Stimulated activated CD8-positive, alpha-beta memory T cell treated with anti-CD3 and anti-CD28 coated beads, Interleukin-7, amount 100 ng/mL, for 1 hour (primary cell): ENCODE measurements at regions not wholly inside any gene's neighbourhood (a gene's known extent, or its start where the extent isn't known, plus 50 kb on each side); places are given as distances from the start of the nearest gene placed in this dataset.

Source experiments
- DNase-seq, 2 donors: peaks; one replicate each; pipeline ENCODE4 v3.0.0-alpha.2; 2020; ENCODE audit warnings: low read depth in 2 of 2

GRCh38 chr7:1378610-1379601, 80.4 kb downstream of the MICALL2 start:
- DNase-seq: no peak

- no peak for DNase-seq
These were observed 78.9 kb downstream of the MICALL2 start for GRCh38 chr7:1380231-1380815.

GRCh38 chr7:1380821-1381580, 78.3 kb downstream of the MICALL2 start:
- no peak for DNase-seq

DNA sequence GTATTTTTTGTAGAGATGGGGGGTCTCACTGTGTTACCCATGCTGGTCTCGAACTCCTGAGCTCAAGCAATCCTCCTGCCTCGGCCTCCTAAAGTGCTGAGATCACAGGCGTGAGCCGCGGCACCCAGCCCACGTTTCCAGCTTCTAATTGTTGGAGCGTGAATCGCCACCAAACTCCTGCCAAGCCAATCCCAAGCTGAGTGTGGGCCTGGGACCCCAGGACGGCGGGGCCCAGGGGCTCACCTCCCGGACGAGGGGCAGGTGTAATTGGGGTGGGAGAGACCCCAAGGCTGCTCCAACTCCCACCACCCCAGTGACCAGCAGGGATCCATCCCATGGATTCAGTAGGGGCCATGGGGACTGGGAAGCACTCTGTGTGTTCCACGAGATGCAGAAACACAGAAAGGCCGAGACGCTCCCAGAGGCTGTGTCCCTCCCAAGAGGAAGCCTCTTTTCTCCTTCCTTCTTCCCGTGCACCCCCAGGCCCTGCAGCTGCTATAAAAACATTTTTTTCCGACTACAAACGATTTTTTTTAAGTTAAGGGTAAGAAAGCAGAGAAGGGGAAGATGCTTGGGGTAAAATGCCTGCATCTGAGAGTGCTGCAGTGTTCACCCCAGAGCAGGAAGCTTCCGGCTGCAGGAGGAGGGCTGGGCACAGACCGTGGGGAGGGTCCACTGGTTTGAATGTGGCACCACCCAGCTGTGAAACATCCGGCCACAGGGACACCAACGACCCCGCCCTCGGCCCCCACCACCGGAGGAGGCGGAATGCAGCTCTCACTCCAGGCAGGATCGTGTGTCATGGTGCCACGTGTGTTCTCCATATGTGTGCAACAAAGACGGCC, 76.5 kb downstream of the MICALL2 start:
- DNase-seq: no peak

DNA sequence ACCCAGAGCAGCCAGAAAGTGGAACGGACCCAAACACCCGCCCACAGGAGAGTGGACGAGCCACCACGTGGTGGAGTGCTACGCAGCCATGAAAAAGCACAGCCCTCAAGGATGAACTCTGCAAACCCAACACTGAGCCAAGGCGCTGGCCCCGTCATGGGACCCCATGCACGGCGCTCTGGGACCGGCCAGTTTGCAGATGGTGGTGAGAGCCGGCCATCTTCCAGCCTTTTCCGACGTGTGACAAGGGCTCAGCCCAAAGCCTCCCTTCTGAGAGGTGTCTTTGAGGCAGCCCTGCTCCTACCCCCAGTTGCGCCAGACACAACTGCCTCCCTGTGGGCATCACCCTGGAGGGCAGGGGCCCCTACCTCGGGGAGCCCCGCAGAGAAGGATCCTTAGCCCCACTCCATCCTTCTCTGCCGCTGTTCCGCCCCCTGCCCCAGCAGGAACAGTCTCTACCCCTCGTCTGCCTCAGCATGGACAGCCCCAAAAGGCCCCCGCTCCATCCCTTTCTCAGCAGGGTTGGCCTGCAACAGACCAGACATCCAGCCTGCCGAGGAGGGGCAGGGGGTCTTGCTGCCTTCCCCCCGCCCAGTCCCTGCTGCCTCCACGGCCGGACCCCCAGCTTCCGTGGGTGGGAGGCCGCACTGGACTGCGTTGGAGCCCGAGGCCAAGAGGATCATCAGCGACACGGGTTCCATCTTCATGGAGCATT, 75.7 kb downstream of the MICALL2 start:
- DNase-seq: no peak

DNA sequence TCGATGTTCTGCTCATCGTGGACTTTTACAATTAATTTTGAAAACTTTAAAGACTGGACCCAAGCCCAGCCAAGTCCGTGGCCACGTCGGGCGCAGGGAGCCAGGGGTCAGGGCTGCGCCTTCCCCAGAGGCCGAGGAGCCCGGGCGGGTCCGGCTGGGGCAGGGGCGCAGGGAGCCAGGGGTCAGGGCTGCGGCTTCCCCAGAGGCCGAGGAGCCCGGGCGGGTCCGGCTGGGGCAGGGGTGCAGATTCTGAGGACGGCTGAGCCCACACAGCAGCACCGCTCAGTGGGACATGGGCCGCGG, 75.2 kb downstream of the MICALL2 start:
- DNase-seq: no peak
